Kidney (tissue), 13 donors: ENCODE measurements at regions not wholly inside any gene's neighbourhood (a gene's known extent, or its start where the extent isn't known, plus 50 kb on each side); places are given as distances from the start of the nearest gene placed in this dataset.

Experiments used
- DNase-seq, 5 donors: peaks; one replicate each; pipeline ENCODE4 v3.0.0-alpha.2; 2013 to 2020
- FAIRE-seq: peaks from 2 replicates; lab custom pipeline; 2012; peaks lifted over from hg19 to GRCh38; lab: Jason Lieb, UNC
- H3K27ac ChIP-seq, 2 donors: one replicate each; pipeline ENCODE4 v1.7.0; 2013; ENCODE audit warnings: low read depth in 2 of 2, low read length in 2 of 2, inconsistent platforms in 1 of 2
- H3K27me3 ChIP-seq: one replicate; pipeline ENCODE4 v1.7.1; 2013; ENCODE audit warnings: low read length, inconsistent platforms; ENCODE audit not compliant: control insufficient read depth, insufficient read depth
- H3K36me3 ChIP-seq, 3 donors: one replicate each; pipeline versions ENCODE4 v1.7.0 to v1.7.1; 2013; ENCODE audit warnings: low read length in 3 of 3, control low read depth in 1 of 3, inconsistent platforms in 1 of 3; ENCODE audit not compliant: insufficient read depth in 3 of 3, control insufficient read depth in 2 of 3
- H3K4me1 ChIP-seq, 3 donors: one replicate each; pipeline versions ENCODE4 v1.7.0 to v1.7.1; 2013; ENCODE audit warnings: low read length in 3 of 3, inconsistent platforms in 1 of 3, low read depth in 1 of 3; ENCODE audit not compliant: control insufficient read depth in 2 of 3, insufficient read depth in 2 of 3
- H3K4me3 ChIP-seq, 3 donors: one replicate each; pipeline versions ENCODE4 v1.7.0 to v1.8.1; 2013; ENCODE audit warnings: low read length in 3 of 3, control low read depth in 1 of 3, inconsistent platforms in 1 of 3
- H3K9ac ChIP-seq, 3 donors: one replicate each; pipeline versions ENCODE4 v1.7.0 to v1.7.1; 2013; ENCODE audit warnings: low read length in 3 of 3, control low read depth in 1 of 3, inconsistent platforms in 1 of 3
- H3K9me3 ChIP-seq, 3 donors: one replicate each; pipeline versions ENCODE4 v1.7.0 to v1.7.1; 2013; ENCODE audit warnings: low read length in 3 of 3, control low read depth in 1 of 3, inconsistent platforms in 1 of 3; ENCODE audit not compliant: control insufficient read depth in 2 of 3, insufficient read depth in 1 of 3
- CTCF ChIP-seq: IDR thresholded peaks from 3 replicates; pipeline ENCODE4 v1.5.1; 2012; ENCODE audit warnings: mild to moderate bottlenecking, moderate library complexity, borderline replicate concordance; ENCODE audit not compliant: insufficient read depth; ENCODE audit errors: extremely low read depth
- intact Hi-C: fragments of 100-400 bp; cut with DNase I; formaldehyde crosslinking; loops from one replicate; pipeline ENCODE4 v1.11.1; 2022
- donor health status: control.
- donor health status: control.
- donor health status: control.
- donor health status: control.
- donor health status: control.
- donor health status: DM: yes; HTN: yes; CAD: no.
- donor health status: Normal renal cell carcinoma (clear cell type).

GRCh38 chrX:39613482-39613995 lies 484.2 kb downstream of the BCOR start:
- DNase-seq (peak; percentile 86 to 94 (median 88)), FAIRE-seq (peak; percentile 39)
- H3K4me3 ChIP-seq: peak overlapping the region in 1 of 3 donors; percentile 35
- H3K27me3 ChIP-seq: no peaks in the 10 kb centered on the region
- no peaks in the 10 kb centered on the region for H3K9me3 ChIP-seq
- H3K36me3 ChIP-seq: no peaks in the 10 kb centered on the region
- H3K4me1 ChIP-seq: no peaks in the 10 kb centered on the region
- TF ChIP-seq CTCF: no peak
- intact Hi-C loops: no loop called here
- peak overlapping the region in 1 of 3 donors; percentile 46 for H3K9ac ChIP-seq
- H3K27ac ChIP-seq: no peak overlapping the region

GRCh38 chrX:39613997-39614679 lies 483.6 kb downstream of the BCOR start:
- intact Hi-C loops: no loop called here
- peak overlapping the region in 1 of 3 donors; percentile 46 for H3K9ac ChIP-seq
- FAIRE-seq (no peak), DNase-seq (peak in 1 of 5 donors; percentile 40)
- no peaks in the 10 kb centered on the region for H3K36me3 ChIP-seq
- H3K9me3 ChIP-seq: no peaks in the 10 kb centered on the region
- peak overlapping the region in 1 of 2 donors; percentile 43 for H3K27ac ChIP-seq
- peak overlapping the region in 2 of 3 donors; percentile 12 to 35 for H3K4me3 ChIP-seq
- peaks cover 0 to 1% (median 0%) of the 10 kb centered on the region in 3 donors for H3K4me1 ChIP-seq
- no peaks in the 10 kb centered on the region for H3K27me3 ChIP-seq
- TF ChIP-seq CTCF: no peak

- H3K27ac ChIP-seq: no peak overlapping the region
- FAIRE-seq: no peak
- no peak overlapping the region for H3K4me3 ChIP-seq
- no peak for TF ChIP-seq CTCF
- no peak for DNase-seq
- intact Hi-C loops: no loop called here
- H3K27me3 ChIP-seq: no peaks in the 10 kb centered on the region
- H3K36me3 ChIP-seq: no peaks in the 10 kb centered on the region
- H3K9me3 ChIP-seq: no peaks in the 10 kb centered on the region
- H3K9ac ChIP-seq: no peak overlapping the region
- peaks cover 0 to 2% (median 0%) of the 10 kb centered on the region in 3 donors for H3K4me1 ChIP-seq
Measured at GRCh38 chrX:39614680-39614998, 483.1 kb downstream of the BCOR start.
